D721Med (cell line): ENCODE measurements at regions not wholly inside any gene's neighbourhood (a gene's known extent, or its start where the extent isn't known, plus 50 kb on each side); places are given as distances from the start of the nearest gene placed in this dataset.

Experiments used
- DNase-seq: peaks from one replicate; pipeline ENCODE4 v3.0.0; 2011; ENCODE audit warnings: low spot score; ENCODE audit not compliant: insufficient read length
- FAIRE-seq: peaks from 2 replicates; lab custom pipeline; 2011; peaks lifted over from hg19 to GRCh38; lab: Jason Lieb, UNC
- TF ChIP-seq, protein P1 (sequence below): IDR thresholded peaks from 2 replicates; pipeline ENCODE4 v1.5.1; 2012; ENCODE audit warnings: mild to moderate bottlenecking, control low read depth; ENCODE audit not compliant: insufficient read depth; ENCODE audit errors: missing control alignments

DNA sequence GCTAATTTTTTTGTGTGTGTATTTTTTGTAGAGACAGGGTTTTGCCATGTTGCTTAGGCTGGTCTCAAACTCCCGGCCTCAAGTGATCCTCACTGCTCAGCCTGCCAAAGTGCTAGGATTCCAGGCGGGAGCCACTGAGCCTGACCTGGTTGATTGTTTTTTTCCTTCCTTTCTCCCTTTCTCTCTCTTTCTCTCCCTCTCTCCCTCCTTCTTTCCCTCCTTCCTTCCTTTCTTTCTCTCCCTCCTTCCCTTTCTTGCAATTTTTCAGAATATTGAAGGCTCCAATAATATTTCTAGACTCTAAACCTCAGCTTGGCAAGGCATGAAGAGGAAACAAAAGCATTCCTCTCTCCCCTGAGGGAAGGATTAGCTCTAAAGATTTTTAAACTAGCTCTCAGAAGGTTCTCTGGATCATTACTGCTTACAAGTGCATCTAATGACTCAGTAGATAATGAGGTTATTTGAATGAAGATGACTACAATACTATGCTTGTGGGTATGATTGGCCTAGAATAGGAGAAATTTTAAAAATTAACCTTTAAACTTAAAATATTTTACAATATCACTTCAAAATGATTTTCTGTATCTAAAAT, 68.5 kb upstream of the GADD45A start:
- TF ChIP-seq, protein P1, sequence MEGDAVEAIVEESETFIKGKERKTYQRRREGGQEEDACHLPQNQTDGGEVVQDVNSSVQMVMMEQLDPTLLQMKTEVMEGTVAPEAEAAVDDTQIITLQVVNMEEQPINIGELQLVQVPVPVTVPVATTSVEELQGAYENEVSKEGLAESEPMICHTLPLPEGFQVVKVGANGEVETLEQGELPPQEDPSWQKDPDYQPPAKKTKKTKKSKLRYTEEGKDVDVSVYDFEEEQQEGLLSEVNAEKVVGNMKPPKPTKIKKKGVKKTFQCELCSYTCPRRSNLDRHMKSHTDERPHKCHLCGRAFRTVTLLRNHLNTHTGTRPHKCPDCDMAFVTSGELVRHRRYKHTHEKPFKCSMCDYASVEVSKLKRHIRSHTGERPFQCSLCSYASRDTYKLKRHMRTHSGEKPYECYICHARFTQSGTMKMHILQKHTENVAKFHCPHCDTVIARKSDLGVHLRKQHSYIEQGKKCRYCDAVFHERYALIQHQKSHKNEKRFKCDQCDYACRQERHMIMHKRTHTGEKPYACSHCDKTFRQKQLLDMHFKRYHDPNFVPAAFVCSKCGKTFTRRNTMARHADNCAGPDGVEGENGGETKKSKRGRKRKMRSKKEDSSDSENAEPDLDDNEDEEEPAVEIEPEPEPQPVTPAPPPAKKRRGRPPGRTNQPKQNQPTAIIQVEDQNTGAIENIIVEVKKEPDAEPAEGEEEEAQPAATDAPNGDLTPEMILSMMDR = no peak
- FAIRE-seq (no peak), DNase-seq (no peak)

DNA sequence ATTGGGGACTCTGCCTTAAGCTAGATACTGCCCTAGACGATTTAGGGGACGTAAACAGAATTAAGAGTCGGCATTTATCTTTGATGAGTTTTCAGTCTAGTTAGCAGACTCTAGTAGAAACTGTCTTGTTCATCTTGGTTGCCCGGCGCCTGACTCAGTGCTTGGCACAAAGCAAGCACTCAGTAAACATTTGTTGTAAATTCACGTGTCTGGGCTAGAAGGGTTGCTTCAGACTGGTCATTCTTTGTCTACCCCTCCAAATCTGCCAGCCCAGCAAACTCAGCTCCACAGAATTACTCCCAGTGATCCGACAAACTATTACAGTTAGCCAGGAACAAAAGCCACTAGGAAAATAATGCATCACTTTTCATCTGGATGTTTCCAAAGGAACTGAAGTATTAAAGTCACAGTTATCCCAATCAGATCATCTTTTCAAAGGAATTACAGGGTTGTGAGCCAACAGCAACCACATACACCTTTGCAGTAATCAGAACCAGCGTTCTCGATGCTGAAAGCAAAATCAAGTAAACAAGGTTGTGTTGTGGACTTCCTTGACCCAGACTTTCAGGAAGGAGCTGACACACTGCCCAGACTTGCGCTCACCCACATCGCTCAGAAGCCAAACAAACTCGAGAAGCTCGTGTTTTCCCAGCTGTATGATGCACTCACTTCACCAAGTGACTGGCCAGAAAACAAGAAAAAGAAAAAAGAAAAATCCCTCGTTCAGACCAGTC, 66.5 kb upstream of the GADD45A start:
- no peak for DNase-seq
- no peak for FAIRE-seq

DNA sequence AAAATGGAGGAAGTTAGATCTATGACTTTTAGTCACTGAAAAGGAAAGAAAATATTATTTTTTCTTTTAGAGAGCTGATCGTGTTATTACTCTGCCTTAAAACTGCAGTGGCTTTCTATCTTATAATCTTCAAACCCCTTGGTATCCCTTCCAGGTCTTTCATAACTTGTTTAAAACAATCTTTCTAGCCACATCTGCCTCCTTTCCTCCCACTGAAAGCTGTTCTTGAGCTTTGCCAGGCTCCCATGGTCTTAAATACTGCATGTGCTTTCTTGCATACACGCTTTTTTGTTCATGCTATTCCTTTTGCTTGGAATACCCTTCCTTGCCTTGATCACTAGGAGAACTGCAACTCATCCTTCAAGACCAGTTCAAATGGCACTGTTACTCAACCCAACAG, 65.9 kb upstream of the GADD45A start:
- DNase-seq = no peak
- TF ChIP-seq, protein P1 = no peak
- FAIRE-seq = no peak

More for the DNA sequence above, 66.5 kb upstream of the GADD45A start:
- TF ChIP-seq, protein P1 = no peak

DNA sequence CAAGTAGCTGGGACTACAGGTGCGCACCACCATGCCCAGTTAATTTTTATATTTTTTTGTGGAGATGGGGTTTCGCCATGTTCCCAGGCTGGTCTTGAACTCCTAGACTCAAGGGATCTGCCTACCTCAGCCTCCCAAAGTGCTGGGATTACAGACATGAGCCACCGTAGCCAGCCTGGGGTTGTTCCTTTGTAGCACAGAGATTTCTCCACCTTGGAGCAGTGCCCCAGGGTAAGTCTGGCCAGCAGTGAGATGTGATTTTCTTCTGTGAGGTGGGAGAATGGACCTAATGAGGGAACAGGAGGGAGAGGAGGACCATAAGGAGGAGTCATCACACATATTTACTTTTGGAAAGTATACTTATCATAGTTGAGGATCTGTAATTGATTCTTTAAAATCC, 61.1 kb upstream of the GADD45A start:
- DNase-seq (no peak), FAIRE-seq (no peak)
- TF ChIP-seq, protein P1 = no peak

DNA sequence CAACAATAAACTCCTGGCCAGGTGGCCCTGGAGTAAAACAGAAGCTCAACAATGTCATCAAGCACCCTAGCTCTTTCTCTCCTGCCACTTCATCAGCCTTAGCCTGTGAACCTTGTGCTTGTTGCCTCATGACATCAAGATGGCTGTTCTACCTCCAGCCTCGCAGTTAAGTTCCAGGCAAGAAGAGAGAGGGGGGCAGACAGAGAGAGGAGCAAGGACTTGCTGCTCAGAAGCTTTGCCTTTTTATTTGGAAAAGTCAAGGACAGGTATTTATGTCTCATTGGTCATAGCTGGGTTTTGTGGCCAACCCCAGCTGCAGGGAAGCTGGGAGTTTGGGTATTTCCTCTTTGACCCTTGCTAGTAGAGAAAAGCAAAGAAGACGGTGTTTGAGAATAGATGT, 60.3 kb upstream of the GADD45A start:
- TF ChIP-seq, protein P1 = no peak
- DNase-seq (no peak), FAIRE-seq (no peak)

DNA sequence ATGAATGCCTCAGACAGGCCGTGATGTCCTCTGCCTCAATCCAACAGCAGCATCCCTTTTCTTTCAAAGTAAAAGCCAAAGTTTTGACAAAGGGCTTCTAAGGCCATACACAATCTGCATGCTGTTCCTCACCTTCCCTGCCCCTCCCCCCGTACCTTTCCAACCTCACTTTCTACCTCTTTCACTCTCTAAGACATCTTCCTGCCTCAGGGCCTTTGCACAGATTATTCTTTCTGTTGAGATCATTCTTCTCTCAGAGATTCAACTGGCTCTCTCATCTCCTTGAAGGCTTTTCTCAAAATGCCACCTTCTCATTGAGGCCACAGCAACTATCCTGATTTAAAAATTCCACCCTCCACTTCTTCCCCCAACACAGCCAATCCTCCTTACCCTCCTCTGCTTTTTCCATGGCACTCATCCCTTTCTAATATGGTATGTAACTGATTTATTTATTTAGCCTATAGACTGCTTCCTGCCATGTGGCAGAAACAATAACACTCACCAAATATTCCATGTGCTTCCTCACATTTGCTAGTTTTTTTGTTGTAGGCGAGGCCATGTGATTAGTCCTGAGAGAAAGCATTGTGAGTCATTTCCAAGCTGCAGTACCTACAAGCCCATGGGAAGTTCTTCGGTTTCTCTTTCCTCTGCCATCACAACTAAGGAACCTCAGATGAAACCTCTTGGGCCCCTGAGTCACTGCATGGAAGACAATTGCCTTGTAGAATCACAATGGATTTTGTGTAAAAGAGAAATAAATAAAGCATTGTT, 58.7 kb upstream of the GADD45A start:
- TF ChIP-seq, protein P1 = no peak
- DNase-seq = no peak
- FAIRE-seq = no peak
